ENCODE measurements at regions not wholly inside any gene's neighbourhood (a gene's known extent, or its start where the extent isn't known, plus 50 kb on each side); places are given as distances from the start of the nearest gene placed in this dataset.

DNA sequence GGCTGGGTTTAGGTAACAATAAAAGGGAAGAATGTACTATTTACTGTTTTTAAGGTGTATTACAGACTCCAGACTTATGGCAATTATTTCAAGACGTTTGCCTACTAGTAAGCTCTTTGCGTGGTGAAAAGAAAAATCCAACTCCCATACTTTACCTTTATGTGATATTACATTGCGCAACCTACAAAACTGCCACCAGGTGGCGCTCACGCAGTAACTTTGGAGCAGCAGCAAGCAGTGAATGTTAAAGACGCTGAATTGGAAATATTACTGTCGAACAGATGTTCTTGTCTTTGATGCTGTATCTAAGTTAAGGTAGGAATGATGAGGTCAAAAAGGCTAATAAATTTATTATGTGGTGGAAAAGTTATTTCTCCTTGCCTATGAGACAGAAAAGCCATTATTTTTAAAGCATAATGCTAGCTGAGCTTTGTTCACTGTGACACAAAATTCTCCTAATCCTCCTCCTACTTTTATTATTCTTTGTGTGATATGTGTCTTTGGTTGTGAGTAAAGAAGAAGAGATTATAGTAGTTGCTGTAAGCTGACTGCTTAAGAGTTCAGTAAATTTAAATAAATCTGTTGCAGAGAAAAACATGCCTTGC, 1099.8 kb upstream of the TENM3 start:
- DNase-seq (ENCODE audit: extremely low read depth, insufficient read length): peak; percentile 3
- H3K4me3 ChIP-seq (replicated peaks; ENCODE audit: low read depth, low read length): no peak overlapping the region
- TF ChIP-seq, protein P1, sequence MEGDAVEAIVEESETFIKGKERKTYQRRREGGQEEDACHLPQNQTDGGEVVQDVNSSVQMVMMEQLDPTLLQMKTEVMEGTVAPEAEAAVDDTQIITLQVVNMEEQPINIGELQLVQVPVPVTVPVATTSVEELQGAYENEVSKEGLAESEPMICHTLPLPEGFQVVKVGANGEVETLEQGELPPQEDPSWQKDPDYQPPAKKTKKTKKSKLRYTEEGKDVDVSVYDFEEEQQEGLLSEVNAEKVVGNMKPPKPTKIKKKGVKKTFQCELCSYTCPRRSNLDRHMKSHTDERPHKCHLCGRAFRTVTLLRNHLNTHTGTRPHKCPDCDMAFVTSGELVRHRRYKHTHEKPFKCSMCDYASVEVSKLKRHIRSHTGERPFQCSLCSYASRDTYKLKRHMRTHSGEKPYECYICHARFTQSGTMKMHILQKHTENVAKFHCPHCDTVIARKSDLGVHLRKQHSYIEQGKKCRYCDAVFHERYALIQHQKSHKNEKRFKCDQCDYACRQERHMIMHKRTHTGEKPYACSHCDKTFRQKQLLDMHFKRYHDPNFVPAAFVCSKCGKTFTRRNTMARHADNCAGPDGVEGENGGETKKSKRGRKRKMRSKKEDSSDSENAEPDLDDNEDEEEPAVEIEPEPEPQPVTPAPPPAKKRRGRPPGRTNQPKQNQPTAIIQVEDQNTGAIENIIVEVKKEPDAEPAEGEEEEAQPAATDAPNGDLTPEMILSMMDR (IDR thresholded peaks at IDR 0.05; ENCODE audit: insufficient read depth, low read length, poor library complexity, severe bottlenecking): peak; percentile 81
- H3K36me3 ChIP-seq (ENCODE audit: control insufficient read depth, insufficient read depth, low read length): no peaks in the 10 kb centered on the region
- H3K27me3 ChIP-seq (replicated peaks; ENCODE audit: control insufficient read depth, insufficient read depth, low read length): no peaks in the 10 kb centered on the region

DNA sequence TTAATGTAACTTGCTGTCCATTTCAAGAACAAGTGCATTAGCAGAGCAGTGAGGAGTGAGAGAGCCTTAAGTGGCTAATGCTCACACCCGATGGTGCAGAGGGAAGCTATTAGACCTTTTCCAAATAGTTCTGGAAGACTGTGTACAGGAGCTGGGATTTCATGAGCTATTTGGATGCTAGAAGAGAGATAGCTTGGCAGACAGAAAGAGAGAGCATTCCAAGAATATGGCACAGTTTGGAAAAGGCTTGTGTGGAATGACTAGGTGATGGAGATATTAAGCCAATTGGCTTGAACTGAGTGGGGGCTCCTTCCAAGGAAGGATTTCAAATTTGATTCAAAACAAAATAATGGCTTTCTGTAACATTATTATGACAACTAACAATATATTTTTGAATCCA, 1097.2 kb upstream of the TENM3 start:
- Histone ChIP-seq H3K36me3 (ENCODE audit: control insufficient read depth, insufficient read depth, low read length) (no peaks in the 10 kb centered on the region), H3K27me3 (replicated peaks; ENCODE audit: control insufficient read depth, insufficient read depth, low read length) (no peaks in the 10 kb centered on the region), H3K4me3 (replicated peaks; ENCODE audit: low read depth, low read length) (no peak overlapping the region)
- DNase-seq (ENCODE audit: extremely low read depth, insufficient read length): no peak
- TF ChIP-seq, protein P1 (IDR thresholded peaks at IDR 0.05; ENCODE audit: insufficient read depth, low read length, poor library complexity, severe bottlenecking): no peak

DNA sequence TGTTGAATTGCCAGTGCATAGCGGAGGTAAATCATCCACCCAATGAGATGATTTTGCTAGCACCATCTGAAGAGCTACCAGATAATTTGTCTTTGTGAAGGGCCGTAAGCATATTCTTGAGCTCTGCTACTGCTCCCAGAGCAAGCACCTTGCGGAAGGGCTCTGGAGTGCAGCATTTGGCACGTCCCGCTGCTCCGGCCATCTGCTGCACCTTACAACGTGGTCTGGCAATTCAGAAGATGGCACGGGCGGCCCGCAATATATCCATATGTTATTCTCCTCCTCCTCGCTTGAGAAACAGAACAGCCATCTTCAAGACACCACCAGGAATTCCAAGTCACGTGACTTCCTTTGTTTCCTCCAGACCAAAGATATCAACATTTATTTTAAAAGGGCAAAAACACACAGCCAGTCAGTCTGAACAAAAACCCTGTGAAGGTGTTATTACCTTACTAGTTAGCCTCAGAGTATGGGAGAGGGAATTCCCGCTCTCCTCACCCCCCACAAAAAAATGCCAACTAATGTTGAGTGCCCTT, 1095.7 kb upstream of the TENM3 start:
- TF ChIP-seq, protein P1 (IDR thresholded peaks at IDR 0.05; ENCODE audit: insufficient read depth, low read length, poor library complexity, severe bottlenecking): no peak
- no peak for DNase-seq (ENCODE audit: extremely low read depth, insufficient read length)

DNA sequence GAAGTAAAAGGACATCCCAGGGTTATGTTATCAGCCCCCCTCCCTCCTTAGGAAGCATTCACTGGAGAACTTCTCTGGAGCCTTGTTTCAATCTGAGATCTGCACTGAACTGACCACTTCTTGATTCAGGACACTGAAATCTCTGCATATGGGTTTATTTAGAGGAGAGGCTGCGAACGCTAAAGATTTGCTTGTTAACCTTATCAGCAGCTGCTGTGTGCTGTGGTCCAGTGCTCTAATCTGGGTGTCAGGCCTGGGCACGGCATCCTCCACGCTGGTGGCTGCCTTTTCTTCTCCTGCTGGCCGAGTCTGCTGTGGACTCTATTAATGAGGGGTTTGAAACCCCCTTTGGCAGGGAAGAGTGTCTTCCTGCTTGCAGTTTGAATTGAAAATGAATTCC, 1094.7 kb upstream of the TENM3 start:
- TF ChIP-seq, protein P1 (IDR thresholded peaks at IDR 0.05; ENCODE audit: insufficient read depth, low read length, poor library complexity, severe bottlenecking): no peak
- Histone ChIP-seq H3K27me3 (replicated peaks; ENCODE audit: control insufficient read depth, insufficient read depth, low read length) (no peaks in the 10 kb centered on the region), H3K36me3 (ENCODE audit: control insufficient read depth, insufficient read depth, low read length) (no peaks in the 10 kb centered on the region), H3K4me3 (replicated peaks; ENCODE audit: low read depth, low read length) (no peak overlapping the region)
- no peak for DNase-seq (ENCODE audit: extremely low read depth, insufficient read length)

More for the DNA sequence above, 1095.7 kb upstream of the TENM3 start:
- no peaks in the 10 kb centered on the region for H3K27me3 ChIP-seq (replicated peaks; ENCODE audit: control insufficient read depth, insufficient read depth, low read length)
- H3K4me3 ChIP-seq (replicated peaks; ENCODE audit: low read depth, low read length): no peak overlapping the region
- no peaks in the 10 kb centered on the region for H3K36me3 ChIP-seq (ENCODE audit: control insufficient read depth, insufficient read depth, low read length)

DNA sequence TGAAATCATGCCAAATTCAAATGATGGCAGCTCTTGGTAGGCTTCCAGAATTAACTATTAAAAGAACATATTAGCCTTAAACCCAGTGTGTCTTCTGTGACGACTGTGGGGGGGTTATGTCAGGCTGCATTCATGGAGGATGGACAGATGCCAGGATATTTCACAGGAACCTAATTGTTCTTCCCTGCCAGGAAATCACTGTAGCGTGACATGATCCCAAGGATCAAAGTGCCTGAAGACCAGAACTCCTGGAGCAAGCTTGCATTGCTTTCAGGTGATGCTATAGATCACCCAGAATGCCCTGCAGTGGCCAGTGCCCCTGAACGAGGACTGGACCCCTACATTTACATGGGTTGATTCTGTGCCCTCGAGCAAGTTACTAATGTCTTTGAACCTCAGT, 1093.0 kb upstream of the TENM3 start:
- Histone ChIP-seq H3K36me3 (ENCODE audit: control insufficient read depth, insufficient read depth, low read length) (no peaks in the 10 kb centered on the region), H3K4me3 (replicated peaks; ENCODE audit: low read depth, low read length) (no peak overlapping the region), H3K27me3 (replicated peaks; ENCODE audit: control insufficient read depth, insufficient read depth, low read length) (no peaks in the 10 kb centered on the region)
- DNase-seq (ENCODE audit: extremely low read depth, insufficient read length): no peak
- TF ChIP-seq, protein P1 (IDR thresholded peaks at IDR 0.05; ENCODE audit: insufficient read depth, low read length, poor library complexity, severe bottlenecking): no peak
